ENCODE measurements at regions not wholly inside any gene's neighbourhood (a gene's known extent, or its start where the extent isn't known, plus 50 kb on each side); places are given as distances from the start of the nearest gene placed in this dataset.

DNA sequence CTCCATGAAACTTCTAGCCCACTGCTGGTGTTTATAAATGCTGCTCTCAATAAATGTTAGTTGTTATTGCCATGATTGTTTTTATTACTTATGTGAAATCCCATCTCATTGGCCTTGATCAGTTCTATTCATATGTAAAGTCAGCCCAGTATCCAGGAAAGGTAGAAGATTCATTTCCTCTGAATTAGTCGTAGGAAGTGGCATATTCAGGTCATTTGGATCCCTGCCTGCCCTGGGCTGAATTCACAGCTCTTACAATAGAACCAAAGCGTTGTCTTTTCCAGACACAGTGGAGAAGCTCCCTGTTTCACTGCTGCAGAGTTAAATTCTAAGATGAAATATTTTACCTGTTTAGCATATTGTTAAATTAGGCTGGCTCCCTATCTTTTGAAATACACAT, 70.3 kb downstream of the MAIP1 start:
- intact Hi-C loops (cut with DNase I; ENCODE audit: low total_unique reads): no loop called here
- 78 to 80% methylated on average over 1 to 2 of the region's 2 CpGs for WGBS, 2 donors (ENCODE audit: low coverage in 1 of 2)
- Histone ChIP-seq H3K27me3 (no peaks in the 10 kb centered on the region), H3K36me3 (no peaks in the 10 kb centered on the region), H3K27ac (peak overlapping the region in 3 of 4 donors; percentile 3 to 53 (median 42)), H3K4me1 (no peaks in the 10 kb centered on the region), H3K9me3 (no peaks in the 10 kb centered on the region), H3K4me3 (no peak overlapping the region)
- in situ Hi-C loops (cut with MboI; ENCODE audit: low pct_ligation_motif_present in 1 of 4, low pct_unique_long_range_greater_than_20kb in 1 of 4, low sequenced_read_pairs in 3 of 4): no loop called here
- DNase-seq: no peak
- TF ChIP-seq, protein P1, sequence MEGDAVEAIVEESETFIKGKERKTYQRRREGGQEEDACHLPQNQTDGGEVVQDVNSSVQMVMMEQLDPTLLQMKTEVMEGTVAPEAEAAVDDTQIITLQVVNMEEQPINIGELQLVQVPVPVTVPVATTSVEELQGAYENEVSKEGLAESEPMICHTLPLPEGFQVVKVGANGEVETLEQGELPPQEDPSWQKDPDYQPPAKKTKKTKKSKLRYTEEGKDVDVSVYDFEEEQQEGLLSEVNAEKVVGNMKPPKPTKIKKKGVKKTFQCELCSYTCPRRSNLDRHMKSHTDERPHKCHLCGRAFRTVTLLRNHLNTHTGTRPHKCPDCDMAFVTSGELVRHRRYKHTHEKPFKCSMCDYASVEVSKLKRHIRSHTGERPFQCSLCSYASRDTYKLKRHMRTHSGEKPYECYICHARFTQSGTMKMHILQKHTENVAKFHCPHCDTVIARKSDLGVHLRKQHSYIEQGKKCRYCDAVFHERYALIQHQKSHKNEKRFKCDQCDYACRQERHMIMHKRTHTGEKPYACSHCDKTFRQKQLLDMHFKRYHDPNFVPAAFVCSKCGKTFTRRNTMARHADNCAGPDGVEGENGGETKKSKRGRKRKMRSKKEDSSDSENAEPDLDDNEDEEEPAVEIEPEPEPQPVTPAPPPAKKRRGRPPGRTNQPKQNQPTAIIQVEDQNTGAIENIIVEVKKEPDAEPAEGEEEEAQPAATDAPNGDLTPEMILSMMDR (IDR thresholded peaks at IDR 0.05): no peak
- no peak for TF ChIP-seq POLR2A (IDR thresholded peaks at IDR 0.05)
- TF ChIP-seq EP300 (IDR thresholded peaks at IDR 0.05; ENCODE audit: low read depth): no peak
- no peak for TF ChIP-seq POLR2AphosphoS5 (IDR thresholded peaks at IDR 0.05)

DNA sequence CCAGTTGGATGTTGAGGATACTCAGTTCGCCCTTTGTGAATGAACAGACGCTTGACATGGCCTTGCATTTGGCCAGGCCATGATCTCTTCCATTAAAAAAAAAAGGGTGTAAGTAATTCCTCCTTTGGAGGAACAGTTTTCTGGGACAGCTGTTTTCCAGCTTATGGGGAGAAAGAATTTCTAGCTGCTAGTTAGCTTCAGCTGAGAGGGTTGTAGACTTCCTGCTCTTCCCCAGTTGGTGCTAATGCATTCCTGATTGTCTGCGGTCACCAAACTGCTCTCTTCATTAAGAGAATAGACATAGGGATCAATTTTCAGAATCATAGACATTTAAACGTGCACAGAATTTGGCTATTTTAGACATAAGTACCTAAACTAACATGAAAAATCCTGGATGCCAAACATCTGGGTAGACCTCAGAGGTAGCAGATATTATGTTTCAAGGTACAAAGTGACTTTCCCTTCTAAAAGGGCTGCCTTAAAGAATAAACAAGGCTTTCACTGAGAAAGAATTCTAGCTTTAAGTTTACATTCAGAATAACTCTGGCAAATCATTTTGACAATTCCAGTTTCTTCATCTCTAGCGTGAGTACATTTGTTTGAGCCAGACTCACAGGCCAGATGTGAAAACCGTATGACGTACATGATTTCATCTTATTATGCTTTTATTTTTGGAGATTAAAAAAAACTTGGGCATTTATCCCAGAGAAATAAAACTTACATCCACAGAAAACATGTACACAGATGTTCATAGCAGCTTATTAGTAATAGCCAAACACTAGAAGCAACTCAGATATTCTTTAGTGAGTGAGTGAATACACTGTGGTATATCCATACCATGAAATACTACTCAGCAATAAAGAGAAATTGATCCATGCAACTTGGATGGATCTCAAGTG, 71.2 kb downstream of the MAIP1 start:
- H3K4me1 ChIP-seq: no peaks in the 10 kb centered on the region
- no peaks in the 10 kb centered on the region for H3K9me3 ChIP-seq
- in situ Hi-C loops (cut with MboI; ENCODE audit: low pct_ligation_motif_present in 1 of 4, low pct_unique_long_range_greater_than_20kb in 1 of 4, low sequenced_read_pairs in 3 of 4) (no loop called here), intact Hi-C loops (cut with DNase I; ENCODE audit: low total_unique reads) (no loop called here)
- no peaks in the 10 kb centered on the region for H3K27me3 ChIP-seq
- no peaks in the 10 kb centered on the region for H3K36me3 ChIP-seq
- no peak overlapping the region for H3K4me3 ChIP-seq
- 70 to 75% methylated on average over 3 to 7 of the region's 7 CpGs for WGBS, 2 donors (ENCODE audit: low coverage in 1 of 2)
- TF ChIP-seq, protein P1 (IDR thresholded peaks at IDR 0.05): no peak
- TF ChIP-seq POLR2A (IDR thresholded peaks at IDR 0.05) (no peak), EP300 (IDR thresholded peaks at IDR 0.05; ENCODE audit: low read depth) (no peak), POLR2AphosphoS5 (IDR thresholded peaks at IDR 0.05) (no peak)
- no peak for DNase-seq
- peak overlapping the region; percentile 3 to 53 (median 34) for H3K27ac ChIP-seq

GRCh38 chr2:200028998-200029397, 73.6 kb downstream of the MAIP1 start:
- H3K36me3 ChIP-seq: no peaks in the 10 kb centered on the region
- 76% methylated on average over 1 of the region's 1 CpG; no CpG with 5 or more reads in 1 of the 2 donors for WGBS, 2 donors (ENCODE audit: low coverage in 1 of 2)
- H3K27ac ChIP-seq: no peak overlapping the region
- H3K4me3 ChIP-seq: no peak overlapping the region
- intact Hi-C loops (cut with DNase I; ENCODE audit: low total_unique reads): no loop called here
- TF ChIP-seq, protein P1 (IDR thresholded peaks at IDR 0.05): no peak
- no peak for TF ChIP-seq POLR2AphosphoS5 (IDR thresholded peaks at IDR 0.05)
- TF ChIP-seq POLR2A (IDR thresholded peaks at IDR 0.05): no peak
- TF ChIP-seq EP300 (IDR thresholded peaks at IDR 0.05; ENCODE audit: low read depth): no peak
- in situ Hi-C loops (cut with MboI; ENCODE audit: low pct_ligation_motif_present in 1 of 4, low pct_unique_long_range_greater_than_20kb in 1 of 4, low sequenced_read_pairs in 3 of 4): no loop called here
- H3K4me1 ChIP-seq: no peaks in the 10 kb centered on the region
- no peak for DNase-seq
- H3K27me3 ChIP-seq: no peaks in the 10 kb centered on the region
- no peaks in the 10 kb centered on the region for H3K9me3 ChIP-seq

GRCh38 chr2:200032895-200033294, 77.5 kb downstream of the MAIP1 start:
- no peaks in the 10 kb centered on the region for H3K9me3 ChIP-seq
- no peak overlapping the region for H3K27ac ChIP-seq
- intact Hi-C loops (cut with DNase I; ENCODE audit: low total_unique reads): no loop called here
- no peaks in the 10 kb centered on the region for H3K36me3 ChIP-seq
- no peak for DNase-seq
- no peak overlapping the region for H3K4me3 ChIP-seq
- H3K27me3 ChIP-seq: no peaks in the 10 kb centered on the region
- WGBS, 2 donors (ENCODE audit: low coverage in 1 of 2): 78 to 100% methylated on average over 1 of the region's 1 CpG
- in situ Hi-C loops (cut with MboI; ENCODE audit: low pct_ligation_motif_present in 1 of 4, low pct_unique_long_range_greater_than_20kb in 1 of 4, low sequenced_read_pairs in 3 of 4): no loop called here
- H3K4me1 ChIP-seq: no peaks in the 10 kb centered on the region
- TF ChIP-seq POLR2A (IDR thresholded peaks at IDR 0.05) (no peak), EP300 (IDR thresholded peaks at IDR 0.05; ENCODE audit: low read depth) (no peak), POLR2AphosphoS5 (IDR thresholded peaks at IDR 0.05) (no peak)
- TF ChIP-seq, protein P1 (IDR thresholded peaks at IDR 0.05): no peak

Measured in transverse colon (tissue), 4 donors.